ENCODE measurements at regions not wholly inside any gene's neighbourhood (a gene's known extent, or its start where the extent isn't known, plus 50 kb on each side); places are given as distances from the start of the nearest gene placed in this dataset.

- TF ChIP-seq CTCF (IDR thresholded peaks at IDR 0.05; ENCODE audit: control insufficient read depth, extremely low read depth, insufficient read depth), result no peak
- DNase-seq (ENCODE audit: low read depth), result no peak
- no peak overlapping the region for H3K4me3 ChIP-seq (ENCODE audit: low read depth, low read length)
These were observed 505.4 kb upstream of the FAM241A start for GRCh38 chr4:111639876-111640275.

GRCh38 chr4:111641813-111642579 lies 503.3 kb upstream of the FAM241A start:
- H3K4me3 ChIP-seq (ENCODE audit: low read depth, low read length), result no peak overlapping the region
- peak; percentile 59 for DNase-seq (ENCODE audit: low read depth)
- peak; percentile 87 for TF ChIP-seq CTCF (IDR thresholded peaks at IDR 0.05; ENCODE audit: control insufficient read depth, extremely low read depth, insufficient read depth)

- no peak for TF ChIP-seq CTCF (IDR thresholded peaks at IDR 0.05; ENCODE audit: control insufficient read depth, extremely low read depth, insufficient read depth)
- no peak overlapping the region for H3K4me3 ChIP-seq (ENCODE audit: low read depth, low read length)
- DNase-seq (ENCODE audit: low read depth), result no peak
These were observed 497.2 kb upstream of the FAM241A start for GRCh38 chr4:111648056-111648455.

- H3K4me3 ChIP-seq (ENCODE audit: low read depth, low read length), result no peak overlapping the region
- no peak for DNase-seq (ENCODE audit: low read depth)
- no peak for TF ChIP-seq CTCF (IDR thresholded peaks at IDR 0.05; ENCODE audit: control insufficient read depth, extremely low read depth, insufficient read depth)
These were observed 495.9 kb upstream of the FAM241A start for GRCh38 chr4:111649308-111649707.

DNA sequence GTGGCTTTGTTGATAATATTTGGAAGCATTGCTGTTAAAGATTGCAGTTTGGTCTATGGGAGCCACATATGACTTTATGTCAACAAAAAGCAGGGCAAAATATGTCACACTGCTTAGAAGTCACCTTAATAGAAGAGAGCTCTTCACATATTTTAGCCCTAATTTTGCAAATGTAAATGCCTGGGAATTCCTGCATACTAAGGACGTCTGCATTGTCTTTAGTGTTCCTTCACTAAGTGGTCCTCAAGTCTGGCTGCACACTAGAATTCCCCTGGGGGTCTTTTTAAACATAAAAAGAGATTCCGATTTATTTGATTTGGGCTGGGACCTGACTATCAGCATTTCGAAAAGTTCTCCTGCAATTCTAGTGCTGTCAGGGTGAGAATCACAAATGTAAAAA lies 495.1 kb upstream of the FAM241A start:
- TF ChIP-seq CTCF (IDR thresholded peaks at IDR 0.05; ENCODE audit: control insufficient read depth, extremely low read depth, insufficient read depth), result no peak
- H3K4me3 ChIP-seq (ENCODE audit: low read depth, low read length), result no peak overlapping the region
- DNase-seq (ENCODE audit: low read depth), result no peak

GRCh38 chr4:111650674-111651086 lies 494.6 kb upstream of the FAM241A start:
- H3K4me3 ChIP-seq (ENCODE audit: low read depth, low read length), result no peak overlapping the region
- TF ChIP-seq CTCF (IDR thresholded peaks at IDR 0.05; ENCODE audit: control insufficient read depth, extremely low read depth, insufficient read depth), result no peak
- DNase-seq (ENCODE audit: low read depth), result no peak

GRCh38 chr4:111652236-111652635 lies 493.0 kb upstream of the FAM241A start:
- H3K4me3 ChIP-seq (ENCODE audit: low read depth, low read length), result no peak overlapping the region
- TF ChIP-seq CTCF (IDR thresholded peaks at IDR 0.05; ENCODE audit: control insufficient read depth, extremely low read depth, insufficient read depth), result no peak
- DNase-seq (ENCODE audit: low read depth), result no peak
